ENCODE measurements at regions not wholly inside any gene's neighbourhood (a gene's known extent, or its start where the extent isn't known, plus 50 kb on each side); places are given as distances from the start of the nearest gene placed in this dataset.

- TF ChIP-seq CTCF (conservative IDR thresholded peaks at IDR 0.05; ENCODE audit: low read depth, low read length) (no peak), EZH2 (IDR thresholded peaks at IDR 0.05; ENCODE audit: borderline replicate concordance, low read depth, low read length, poor library complexity, severe bottlenecking) (no peak)
Observed at GRCh38 chr6:114878091-114878490, 535.3 kb upstream of the HS3ST5 start.

Measured in A673 (cell line).